HG03565 (cell line): ENCODE measurements at regions not wholly inside any gene's neighbourhood (a gene's known extent, or its start where the extent isn't known, plus 50 kb on each side); places are given as distances from the start of the nearest gene placed in this dataset.
"Not testable (repeated sequence)": the region's sequence is repeated elsewhere in the genome, so short reads cannot be mapped to it uniquely, and the experiment has no call there.

Source experiments
- ATAC-seq: cut with Tn5 transposase; IDR thresholded peaks from one replicate; pipeline ENCODE4 v1.9.1; 2021; ENCODE audit warnings: mild to moderate bottlenecking, moderate library complexity; ENCODE audit not compliant: unreplicated experiment

DNA sequence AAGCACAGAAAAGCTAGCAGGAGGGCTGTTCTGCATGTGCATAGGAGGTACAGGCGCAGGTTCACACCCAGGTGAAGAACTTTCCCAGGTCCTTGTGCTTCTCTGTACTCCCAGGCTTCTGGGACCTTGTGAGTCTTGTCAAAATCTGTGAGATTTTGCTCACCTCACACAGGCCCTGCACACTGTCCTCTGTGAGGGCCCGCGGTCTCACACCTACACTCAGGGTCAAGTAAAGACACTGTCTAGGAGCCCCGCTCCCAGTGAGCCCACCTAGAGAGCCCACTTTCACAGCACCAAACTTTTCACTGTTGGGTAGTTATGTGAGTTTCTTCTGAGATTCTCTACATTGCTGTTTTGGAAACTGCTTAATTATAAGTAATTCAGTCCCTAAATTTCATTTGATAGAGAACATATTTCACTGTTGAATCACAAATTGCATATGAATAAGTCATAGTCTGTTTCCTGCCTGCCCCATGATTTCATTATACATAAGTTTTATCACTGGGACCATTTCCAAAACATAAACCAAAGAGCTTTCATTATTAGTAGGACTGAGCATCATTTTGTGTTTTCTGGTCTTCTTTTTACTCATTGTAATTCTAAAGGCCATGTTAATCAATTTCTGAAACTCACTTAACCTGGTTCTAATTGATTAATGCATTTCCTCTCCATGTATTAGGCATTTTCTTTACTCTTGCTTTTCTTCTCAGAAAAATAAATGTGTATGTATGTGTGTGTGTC lies 234.2 kb upstream of the SPOPL start:
- peak; percentile 88 for ATAC-seq

DNA sequence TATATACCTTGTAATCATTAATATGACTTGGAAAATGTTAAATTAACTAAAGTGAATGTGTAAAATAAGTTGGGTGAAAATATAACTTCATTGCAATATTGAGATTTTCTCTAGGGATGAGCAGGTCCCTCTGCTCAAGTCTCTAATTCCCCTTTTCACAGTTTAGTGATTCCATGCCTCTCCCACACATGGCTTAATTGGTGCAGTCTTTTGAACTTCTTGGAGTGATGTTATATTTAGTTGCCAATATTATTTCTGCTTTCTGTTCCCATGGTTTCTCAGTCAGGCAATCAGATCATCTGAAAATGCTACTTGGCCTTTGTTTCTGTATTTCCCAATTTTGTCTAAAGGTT lies 233.7 kb upstream of the SPOPL start:
- peak; percentile 25 for ATAC-seq

DNA sequence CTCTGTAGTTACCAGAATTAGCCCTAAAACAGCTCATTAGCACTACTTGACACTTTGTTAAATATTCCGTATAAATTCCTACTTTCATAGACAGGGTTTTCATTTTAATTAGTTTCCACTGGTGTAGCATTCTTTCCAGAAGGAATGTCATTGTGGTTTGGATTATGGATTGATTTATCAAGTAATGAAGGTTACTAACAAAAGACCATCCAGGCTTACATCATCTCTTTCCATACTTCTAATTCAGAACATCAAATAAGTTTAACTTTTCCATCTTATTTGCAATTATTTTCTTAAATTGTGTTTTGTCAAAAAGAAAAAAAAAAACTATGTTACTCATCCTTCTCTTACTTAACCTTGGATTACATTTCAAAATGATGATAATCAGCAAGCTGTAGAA lies 231.8 kb upstream of the SPOPL start:
- ATAC-seq, result no peak

DNA sequence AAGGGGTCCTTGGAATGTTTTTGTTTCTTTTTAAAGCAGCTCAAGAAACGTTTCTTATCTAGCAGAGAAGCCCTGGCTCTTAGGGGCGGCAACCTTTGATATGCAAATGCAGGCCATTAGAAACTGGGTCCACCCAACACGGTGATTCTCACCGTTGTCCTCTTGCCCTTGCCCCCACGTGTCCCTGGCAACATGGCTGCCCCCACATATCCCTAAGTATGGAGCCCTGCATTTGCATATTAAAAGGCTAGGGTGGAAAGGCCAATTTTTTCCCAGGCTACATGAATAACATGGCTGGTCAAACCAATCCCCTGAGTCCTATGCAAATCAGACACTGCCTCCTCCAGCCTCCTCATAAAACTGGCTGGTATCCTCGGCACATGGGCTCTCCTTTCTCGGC lies 230.1 kb upstream of the SPOPL start:
- ATAC-seq, result no peak

DNA sequence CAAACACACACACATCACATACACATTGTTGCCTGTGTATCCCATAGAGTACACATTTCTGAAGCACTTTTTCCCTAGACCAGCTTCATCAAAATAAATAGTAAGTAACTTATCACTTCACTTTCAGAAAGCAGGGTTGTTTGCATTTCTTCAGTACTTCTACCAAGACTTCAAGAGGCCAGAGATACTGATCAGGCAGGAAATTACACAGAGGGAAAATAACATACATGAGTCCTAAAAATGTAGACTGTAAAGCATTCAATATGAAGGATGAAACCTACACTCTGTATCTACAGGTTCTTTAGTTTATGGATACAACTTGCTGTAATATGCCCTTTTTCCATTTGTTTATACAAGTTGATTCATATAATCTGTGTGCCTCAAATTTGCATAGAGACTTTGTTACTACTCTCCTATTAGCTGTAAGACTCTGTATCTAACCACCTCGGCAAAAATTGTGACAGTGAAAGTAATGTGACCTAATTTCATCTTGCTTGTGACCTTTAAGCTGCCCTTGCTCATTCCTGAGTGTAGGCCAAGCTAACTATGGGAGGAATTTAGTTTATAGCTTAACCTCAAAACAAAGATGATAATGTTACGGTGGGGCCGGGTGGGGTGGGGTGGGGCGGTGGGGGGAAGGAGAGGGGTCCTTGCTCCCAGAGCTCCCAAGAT lies 228.9 kb upstream of the SPOPL start:
- no peak for ATAC-seq

DNA sequence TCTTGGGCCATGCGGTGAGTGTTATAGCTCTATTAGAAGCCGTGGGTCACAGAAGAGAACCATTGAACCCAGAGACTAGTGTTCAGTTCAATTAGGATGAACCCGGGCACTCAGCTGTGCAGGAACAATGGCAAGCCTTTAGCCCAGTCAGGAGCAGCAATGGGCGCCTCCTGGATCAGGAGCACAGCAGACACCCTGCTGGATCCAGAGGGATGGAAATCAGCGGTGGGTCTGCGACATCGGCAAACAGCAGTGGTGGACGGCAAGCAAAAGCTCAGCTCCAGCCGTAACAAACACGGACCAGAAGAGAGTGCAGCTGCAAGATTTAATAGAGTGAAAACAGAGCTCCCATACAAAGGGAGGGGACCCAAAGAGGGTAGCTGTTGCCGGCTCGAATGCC lies 228.3 kb upstream of the SPOPL start:
- not testable (repeated sequence) for ATAC-seq

DNA sequence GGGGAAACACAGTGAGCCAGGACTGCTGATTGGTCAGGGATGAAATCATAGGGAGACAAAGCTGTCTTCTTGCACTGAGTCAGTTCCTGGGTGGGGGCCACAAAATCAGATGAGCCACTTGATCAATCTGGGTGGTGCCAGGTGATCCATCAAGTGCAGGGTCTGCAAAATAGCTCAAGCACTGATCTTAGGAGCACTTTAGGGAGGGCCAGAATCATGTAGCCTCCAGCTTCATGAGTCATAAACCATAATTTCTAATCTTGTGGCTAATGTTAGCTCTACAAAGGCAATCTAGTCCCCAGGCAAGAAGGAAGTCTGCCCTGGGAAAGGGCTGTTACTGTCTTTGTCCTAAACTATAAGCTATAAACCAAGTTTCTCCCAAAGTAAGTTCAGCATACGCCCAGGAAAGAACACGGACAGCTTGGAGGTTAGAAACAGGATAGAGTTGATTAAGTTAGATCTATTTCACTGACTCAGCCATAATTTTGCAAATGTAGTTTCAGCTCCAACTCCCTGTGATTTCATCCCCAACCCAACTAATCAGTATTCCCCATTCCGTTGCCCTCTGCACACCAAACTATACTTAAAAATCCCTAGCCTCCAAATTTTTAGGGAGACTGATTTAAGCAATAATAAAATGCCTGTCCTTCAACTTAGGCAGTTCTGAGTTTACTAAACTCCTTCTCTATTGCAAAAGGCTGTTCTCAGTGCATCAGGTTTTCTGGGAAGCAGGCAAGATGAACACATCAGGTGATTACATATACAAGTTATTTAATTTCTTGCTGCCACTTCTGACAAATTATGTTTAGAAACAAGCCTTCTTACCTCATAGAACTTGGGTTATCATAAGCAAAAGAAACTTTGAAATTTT lies 226.9 kb upstream of the SPOPL start:
- no peak for ATAC-seq

DNA sequence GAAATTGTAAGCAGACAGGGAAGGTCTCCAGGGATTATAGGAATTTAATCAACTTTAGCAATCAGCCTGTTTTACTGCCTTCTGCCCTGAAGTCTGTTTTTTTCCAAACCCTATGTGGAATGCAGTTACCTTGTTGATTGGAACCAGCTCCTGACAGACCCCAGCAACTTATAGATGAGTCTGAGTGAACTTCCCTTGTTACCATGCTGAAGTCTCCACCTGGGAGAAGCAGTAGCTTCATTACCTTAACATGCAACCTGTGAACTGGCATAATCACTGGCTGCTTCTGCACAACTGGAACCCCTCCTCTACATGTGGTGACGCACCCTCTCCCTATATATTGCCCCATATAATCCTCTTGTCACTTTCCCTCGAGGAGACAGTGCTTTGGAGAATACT lies 226.3 kb upstream of the SPOPL start:
- ATAC-seq, result no peak

DNA sequence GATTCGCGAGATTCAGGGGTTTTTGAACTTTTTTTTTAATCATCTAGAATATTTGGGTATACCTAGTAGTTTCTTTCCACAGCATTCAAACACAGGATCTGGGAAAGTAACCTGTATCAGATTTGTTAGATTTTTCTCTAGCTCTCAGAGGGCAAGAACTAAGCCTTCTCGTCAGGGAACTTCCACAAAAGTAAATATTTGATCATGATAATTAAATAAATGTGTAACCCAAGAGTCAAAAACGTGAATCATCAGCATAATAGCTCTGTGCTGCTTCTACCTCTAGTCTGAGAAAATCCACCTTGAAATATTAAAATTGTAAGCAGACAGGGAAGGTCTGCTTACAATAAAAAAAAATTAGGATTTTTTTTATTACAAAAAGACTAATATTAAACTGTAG lies 225.7 kb upstream of the SPOPL start:
- ATAC-seq, result no peak

DNA sequence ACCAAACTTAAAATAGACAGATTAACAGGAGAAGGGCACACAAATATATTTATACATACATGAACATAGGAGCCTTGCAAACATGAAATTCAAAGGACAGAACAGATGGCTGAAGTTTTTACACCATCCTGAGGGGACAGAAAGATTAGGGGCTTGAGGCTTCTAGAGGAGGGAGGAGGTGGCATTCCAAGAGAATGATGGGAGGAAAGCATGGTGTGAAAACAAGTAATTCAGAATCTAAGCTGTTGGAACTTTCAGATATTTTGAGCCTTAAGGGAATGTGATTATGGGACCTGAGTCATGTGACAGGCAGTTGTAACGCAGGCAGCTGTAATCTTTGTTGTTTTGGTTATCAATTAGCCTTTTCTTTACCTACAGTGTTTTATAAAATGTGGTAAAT lies 225.2 kb upstream of the SPOPL start:
- ATAC-seq, result no peak

DNA sequence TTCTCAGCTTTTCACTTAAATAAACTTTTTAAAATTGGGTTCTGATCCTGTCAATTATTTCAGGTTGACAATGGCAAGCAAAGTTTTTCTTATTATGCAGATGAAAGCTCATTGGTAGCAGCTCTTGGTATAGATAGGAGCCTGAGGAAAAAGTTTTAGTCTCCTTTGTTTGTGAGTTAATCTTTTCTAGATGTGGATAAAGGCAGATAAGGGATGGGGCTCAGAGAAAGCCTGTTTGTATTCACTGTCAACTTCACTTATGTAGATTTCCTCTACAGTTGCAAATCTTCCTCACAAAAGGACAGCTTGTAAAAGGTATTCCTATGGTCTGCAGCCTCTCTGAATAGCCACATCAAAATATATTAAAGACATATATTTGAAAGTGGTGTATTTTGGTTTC lies 224.5 kb upstream of the SPOPL start:
- no peak for ATAC-seq

DNA sequence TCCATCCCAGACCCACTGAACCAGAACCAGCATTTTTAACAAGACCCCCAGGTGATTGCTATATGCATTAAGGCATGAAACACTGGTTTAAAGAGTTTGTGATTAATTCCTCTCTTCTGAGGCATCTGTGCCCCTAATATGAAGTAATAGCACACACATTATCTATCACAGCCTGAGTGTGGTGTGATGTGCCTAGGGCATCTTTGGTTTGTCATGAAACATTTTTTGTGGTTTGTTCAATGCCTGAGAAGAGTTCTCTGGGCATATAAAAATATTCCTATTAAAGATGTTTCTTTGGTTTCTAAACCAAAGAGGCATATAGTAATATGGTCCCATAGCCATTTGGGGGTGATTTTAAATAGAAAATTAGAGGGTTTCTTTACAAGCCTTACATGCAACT lies 221.7 kb upstream of the SPOPL start:
- ATAC-seq, result no peak

DNA sequence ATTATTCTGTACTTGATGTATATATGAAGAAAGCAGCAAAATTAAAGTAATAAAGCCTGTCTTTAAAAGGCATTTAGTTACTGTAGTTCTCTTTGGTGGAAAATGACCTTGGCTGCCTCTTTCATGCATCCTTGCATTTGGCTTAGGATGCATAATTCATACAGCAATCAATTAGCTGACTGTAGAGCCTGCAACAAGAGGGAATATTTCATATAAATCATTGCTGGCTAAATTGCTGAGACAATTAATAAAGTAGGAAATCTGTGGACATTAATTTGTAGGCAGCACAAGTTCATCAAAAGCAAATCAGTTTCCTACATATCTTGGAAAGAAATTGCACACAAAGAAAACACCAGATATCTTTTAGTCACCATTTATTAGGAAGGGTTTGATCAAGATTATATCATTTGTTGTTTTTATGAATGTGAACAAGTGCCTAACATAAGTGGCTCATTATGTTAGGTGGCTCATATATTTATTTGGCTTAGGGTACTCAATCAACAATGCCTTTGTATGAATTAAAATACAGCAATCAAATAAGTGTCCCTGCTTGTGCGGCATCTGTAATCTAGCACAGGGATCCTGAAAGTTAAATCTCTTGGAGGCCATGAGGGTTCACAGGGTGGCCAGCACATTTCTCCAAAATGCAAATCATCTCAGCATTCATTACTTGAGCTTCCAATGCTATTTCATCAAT lies 220.4 kb upstream of the SPOPL start:
- ATAC-seq, result no peak

DNA sequence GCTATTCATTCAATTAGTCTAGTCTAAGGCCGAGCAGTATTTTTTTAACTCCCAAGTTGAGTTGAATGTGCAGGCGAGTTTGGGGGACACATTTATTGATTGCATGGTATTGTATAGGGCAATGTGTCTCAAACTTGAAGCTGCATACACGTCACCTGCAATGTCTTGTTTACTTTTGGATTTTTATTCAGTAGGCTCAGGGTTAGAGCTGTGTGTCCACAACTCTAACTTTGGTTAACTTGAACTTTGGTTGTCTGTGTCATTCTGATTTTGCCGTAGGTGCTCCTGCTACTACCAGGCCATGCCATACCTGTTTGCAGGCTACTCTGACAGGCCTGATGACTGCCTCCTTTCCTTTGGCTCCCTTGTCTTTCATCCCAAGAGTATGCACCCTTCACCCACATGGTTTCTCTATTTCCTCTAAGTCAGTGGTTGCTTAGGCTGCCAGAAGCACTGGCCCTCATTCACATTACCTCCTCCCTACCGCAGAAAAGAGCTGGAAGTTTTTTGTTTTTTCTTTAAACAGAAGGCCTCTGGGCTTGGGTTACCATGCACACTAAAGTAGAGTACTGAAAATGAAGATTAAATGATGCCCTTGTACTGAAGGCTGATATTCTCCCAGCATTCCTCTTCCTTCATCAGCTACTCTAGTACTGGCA lies 219.4 kb upstream of the SPOPL start:
- no peak for ATAC-seq

DNA sequence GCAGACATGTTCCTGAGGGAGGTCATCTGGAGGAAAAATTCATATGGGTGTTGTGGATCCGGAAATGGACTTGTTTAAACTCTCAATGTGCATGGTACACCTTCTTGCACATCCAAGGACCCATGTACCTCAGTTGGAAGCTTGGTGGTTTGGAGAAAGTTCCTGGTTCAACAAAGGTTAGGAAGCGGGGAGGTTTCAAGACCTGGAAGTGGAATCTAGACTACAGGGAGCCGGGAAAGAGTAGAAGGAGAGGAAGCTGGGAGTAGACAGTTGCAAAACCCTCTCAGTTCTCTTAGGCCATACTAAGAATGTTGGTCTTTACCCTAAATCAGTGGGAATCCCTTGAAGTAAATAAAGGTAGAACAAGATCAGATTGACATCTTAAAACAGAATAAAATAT lies 209.8 kb upstream of the SPOPL start:
- no peak for ATAC-seq

DNA sequence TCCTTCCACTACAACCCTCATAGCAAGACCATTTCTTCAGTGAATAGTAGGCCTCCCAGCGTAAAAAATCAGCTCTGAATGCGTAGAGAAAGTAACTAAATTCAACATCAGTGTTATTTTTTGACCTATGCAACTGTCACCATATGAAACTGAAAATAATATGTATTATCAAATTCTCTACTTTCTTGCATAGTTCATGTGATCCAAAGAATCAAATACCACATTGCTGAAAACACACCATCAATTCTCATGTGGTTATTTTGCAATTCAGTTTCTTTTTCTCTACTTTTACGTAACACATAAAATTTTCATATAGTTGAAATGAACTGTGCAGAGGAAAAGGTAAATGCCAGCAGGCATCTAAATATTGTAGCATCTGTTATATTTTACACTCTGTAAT lies 208.5 kb upstream of the SPOPL start:
- ATAC-seq, result no peak

DNA sequence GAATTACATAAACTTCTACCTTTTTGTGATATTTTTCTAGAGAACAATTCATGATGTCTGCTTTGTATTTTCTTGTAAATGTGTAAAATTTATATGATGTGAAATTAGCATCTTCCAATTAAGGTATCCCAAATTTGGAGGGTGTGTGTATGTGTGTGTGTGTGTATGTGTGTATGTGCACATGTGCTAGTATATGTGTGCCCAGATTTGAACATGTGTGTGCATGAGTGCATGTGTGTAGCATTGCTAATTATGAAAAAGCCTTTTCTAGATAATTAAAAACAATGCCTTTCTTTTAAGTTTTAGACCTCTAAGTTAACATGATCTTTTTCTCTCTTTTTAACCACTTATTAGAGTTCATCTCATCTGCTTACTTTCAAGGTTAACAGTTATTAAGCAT lies 208.0 kb upstream of the SPOPL start:
- no peak for ATAC-seq

DNA sequence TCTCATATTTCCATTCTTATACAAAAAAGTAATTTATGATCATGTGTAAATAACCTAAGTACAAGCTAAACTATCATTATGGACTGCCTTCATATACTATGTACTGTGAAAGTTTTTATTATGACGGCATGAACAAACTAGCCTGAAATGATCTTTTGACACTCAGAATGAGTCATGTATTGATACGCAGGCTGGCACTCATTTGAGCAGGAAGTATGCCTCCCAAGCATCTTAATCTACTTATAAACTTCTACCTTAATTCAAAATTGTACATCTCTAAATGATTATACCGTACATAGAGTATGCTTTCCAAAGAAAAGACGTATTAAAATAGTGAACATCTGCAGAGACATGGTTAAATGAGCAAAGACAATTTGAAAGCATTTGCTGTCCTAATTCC lies 207.1 kb upstream of the SPOPL start:
- no peak for ATAC-seq

DNA sequence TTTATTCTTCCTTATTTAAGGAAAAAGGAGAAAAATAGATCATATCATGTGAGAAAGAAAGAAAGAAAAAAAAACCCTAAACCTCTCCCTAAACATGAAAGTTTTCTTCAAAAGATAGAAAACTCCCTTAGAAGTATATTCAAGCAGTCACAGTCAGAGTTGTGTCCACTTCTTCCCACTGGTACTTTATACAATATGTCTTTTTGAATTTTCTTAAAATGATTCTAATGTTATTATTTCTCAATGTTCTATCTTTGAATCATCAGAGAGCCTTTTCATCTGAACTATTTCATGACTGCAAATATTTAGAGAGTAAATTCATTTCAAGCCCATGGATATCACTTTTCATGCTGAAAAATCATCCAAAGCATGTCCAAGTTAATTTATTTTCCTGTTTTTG lies 205.2 kb upstream of the SPOPL start:
- ATAC-seq, result no peak

DNA sequence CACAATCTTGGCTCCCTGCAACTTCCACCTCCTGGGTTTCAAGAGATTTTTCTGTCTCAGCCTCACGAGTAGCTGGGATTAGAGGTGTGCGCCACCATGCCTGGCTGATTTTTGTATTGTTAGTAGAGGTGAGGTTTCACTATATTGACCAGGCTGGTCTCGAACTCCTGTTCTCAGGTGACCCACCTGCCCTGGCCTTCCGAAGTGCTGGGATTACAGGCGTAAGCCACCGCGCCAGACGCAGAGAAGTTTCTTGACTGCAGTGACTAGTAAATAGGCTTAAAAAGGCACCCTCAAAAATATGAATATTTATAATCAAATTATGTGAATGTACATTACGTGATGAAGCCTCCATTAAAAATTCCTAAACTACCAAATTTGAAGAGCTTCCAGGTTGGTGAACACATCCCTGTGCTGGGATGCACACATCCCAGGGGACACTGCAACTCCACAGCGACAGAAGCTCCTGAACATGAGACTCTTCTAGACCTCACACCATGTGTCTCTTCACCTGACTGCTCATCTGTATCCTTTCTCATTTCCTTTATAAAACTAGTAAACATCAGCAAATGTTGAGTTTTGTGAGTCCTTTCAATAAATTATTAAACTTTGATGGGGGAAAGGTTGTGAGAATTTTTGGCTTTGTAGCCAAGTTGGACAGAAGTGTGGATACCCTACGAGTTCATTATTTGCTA lies 203.3 kb upstream of the SPOPL start:
- ATAC-seq, result peak; percentile 52
